ENCODE measurements at regions not wholly inside any gene's neighbourhood (a gene's known extent, or its start where the extent isn't known, plus 50 kb on each side); places are given as distances from the start of the nearest gene placed in this dataset.

DNA sequence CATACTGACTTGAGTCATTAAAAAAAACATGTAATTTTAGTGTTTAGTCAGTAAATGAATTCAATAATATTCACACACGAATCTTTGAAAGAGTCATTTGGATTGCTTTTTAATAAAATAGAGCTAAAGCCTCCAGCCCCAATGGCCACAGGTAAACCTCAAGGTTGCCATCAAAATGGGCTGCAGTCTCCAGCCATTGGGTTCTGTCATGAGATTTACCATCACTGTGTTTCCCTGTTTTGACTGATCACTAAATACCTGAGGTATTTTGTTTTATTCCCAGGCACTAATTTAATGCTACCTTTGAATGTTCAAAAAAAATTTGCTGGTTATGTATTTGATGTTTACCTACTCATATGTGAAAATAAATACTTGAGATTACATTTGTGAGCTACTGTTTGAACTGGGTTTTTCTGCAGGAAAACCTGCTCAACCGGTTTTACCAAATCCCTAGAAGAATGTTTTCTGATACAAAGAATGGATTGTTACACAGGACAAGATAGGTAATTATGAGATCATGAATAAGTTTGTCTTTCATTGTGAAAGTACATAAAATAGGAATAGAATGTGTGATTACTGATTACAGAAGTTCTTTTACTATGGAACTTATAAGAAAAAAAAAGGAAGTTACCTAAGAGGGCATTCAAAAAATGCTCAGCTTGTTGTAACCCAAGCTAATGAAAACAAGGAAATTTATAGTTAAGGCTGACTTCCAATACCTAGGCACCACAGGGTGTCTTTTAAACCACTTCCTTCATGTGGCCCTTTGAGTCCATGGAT is 391.3 kb downstream of the EFNB2 start:
- Histone ChIP-seq H3K36me3 (ENCODE audit: control insufficient read depth, insufficient read depth, low read length) (no peaks in the 10 kb centered on the region), H3K4me3 (ENCODE audit: low read depth, low read length) (no peak overlapping the region), H3K4me1 (ENCODE audit: control insufficient read depth, insufficient read depth, low read length) (no peaks in the 10 kb centered on the region), H3K9me3 (ENCODE audit: control insufficient read depth, insufficient read depth, low read length) (no peaks in the 10 kb centered on the region), H3K27me3 (ENCODE audit: control insufficient read depth, insufficient read depth, low read length) (no peaks in the 10 kb centered on the region), H3K27ac (ENCODE audit: low read depth, low read length) (no peak overlapping the region)
- DNase-seq (ENCODE audit: low read depth in 4 of 6, low spot score in 6 of 6) = no peak
- WGBS (ENCODE audit: insufficient coverage) = no CpG with 5 or more reads among the region's 2 CpGs

DNA sequence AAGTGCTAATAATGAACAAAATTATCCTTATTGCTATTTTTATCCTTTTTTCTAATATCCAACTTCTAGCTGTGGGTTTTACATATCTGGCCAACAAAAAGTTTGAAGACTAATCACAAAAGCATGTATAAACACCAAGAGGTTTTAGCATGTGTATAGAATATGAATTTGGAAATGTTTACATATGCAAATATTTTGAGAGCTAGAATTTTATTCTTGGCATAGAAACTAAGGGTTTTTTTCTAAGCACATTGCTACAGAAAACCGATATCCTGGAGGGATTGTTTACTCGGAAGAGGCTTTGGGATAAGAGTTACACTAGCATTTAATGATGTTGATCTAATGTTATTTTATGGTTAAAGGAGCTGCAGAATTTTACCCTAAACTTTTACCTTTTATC is 392.1 kb downstream of the EFNB2 start:
- no peaks in the 10 kb centered on the region for H3K27me3 ChIP-seq (ENCODE audit: control insufficient read depth, insufficient read depth, low read length)
- no peak for DNase-seq (ENCODE audit: low read depth in 4 of 6, low spot score in 6 of 6)
- no peaks in the 10 kb centered on the region for H3K36me3 ChIP-seq (ENCODE audit: control insufficient read depth, insufficient read depth, low read length)
- H3K9me3 ChIP-seq (ENCODE audit: control insufficient read depth, insufficient read depth, low read length) = no peaks in the 10 kb centered on the region
- no CpG with 5 or more reads among the region's 2 CpGs for WGBS (ENCODE audit: insufficient coverage)
- H3K4me3 ChIP-seq (ENCODE audit: low read depth, low read length) = no peak overlapping the region
- H3K27ac ChIP-seq (ENCODE audit: low read depth, low read length) = no peak overlapping the region
- no peaks in the 10 kb centered on the region for H3K4me1 ChIP-seq (ENCODE audit: control insufficient read depth, insufficient read depth, low read length)

DNA sequence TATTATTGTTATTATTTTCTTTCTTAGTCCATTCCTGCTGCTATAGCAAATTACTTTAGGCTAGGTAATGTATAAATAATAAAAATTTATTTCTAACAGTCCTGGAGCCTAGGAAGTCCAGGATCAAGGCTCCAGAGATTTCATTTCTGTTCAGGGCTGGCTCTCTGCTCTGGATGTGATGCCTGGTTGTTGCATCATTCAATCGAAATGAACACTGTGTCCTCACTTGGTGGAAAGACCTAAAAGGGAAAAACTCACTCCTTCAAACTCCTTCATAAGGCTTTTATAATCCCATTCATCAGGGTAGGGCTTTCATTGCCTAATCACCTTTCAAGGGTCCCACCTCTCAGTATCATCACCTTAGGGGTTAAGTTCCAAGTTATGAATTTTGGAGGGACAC is 395.0 kb downstream of the EFNB2 start:
- no CpG with 5 or more reads among the region's 1 CpG for WGBS (ENCODE audit: insufficient coverage)
- no peaks in the 10 kb centered on the region for H3K4me1 ChIP-seq (ENCODE audit: control insufficient read depth, insufficient read depth, low read length)
- no peaks in the 10 kb centered on the region for H3K9me3 ChIP-seq (ENCODE audit: control insufficient read depth, insufficient read depth, low read length)
- no peak overlapping the region for H3K27ac ChIP-seq (ENCODE audit: low read depth, low read length)
- no peak for DNase-seq (ENCODE audit: low read depth in 4 of 6, low spot score in 6 of 6)
- H3K36me3 ChIP-seq (ENCODE audit: control insufficient read depth, insufficient read depth, low read length) = no peaks in the 10 kb centered on the region
- H3K27me3 ChIP-seq (ENCODE audit: control insufficient read depth, insufficient read depth, low read length) = no peaks in the 10 kb centered on the region
- H3K4me3 ChIP-seq (ENCODE audit: low read depth, low read length) = no peak overlapping the region

DNA sequence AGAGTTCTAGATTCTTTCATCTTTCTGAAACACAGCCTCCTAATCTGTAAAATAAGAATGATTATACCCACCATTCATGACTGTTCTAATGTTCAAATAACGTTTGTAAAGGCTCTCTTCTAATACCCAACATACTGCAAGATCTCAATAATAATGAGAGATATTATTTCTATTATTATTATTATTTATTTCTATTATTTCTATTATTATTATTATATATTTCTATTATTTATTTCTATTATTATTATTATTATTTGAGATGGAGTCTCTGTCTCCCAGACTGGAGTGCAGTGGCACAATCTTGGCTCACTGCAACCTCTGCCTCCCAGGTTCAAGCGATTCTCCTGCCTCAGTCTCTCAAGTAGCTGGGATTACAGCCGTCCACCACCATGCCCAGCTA is 395.5 kb downstream of the EFNB2 start:
- H3K27me3 ChIP-seq (ENCODE audit: control insufficient read depth, insufficient read depth, low read length) = no peaks in the 10 kb centered on the region
- 80% methylated on average over 1 of the region's 3 CpGs for WGBS (ENCODE audit: insufficient coverage)
- no peak for DNase-seq (ENCODE audit: low read depth in 4 of 6, low spot score in 6 of 6)
- no peak overlapping the region for H3K4me3 ChIP-seq (ENCODE audit: low read depth, low read length)
- H3K27ac ChIP-seq (ENCODE audit: low read depth, low read length) = no peak overlapping the region
- no peaks in the 10 kb centered on the region for H3K9me3 ChIP-seq (ENCODE audit: control insufficient read depth, insufficient read depth, low read length)
- H3K4me1 ChIP-seq (ENCODE audit: control insufficient read depth, insufficient read depth, low read length) = no peaks in the 10 kb centered on the region
- no peaks in the 10 kb centered on the region for H3K36me3 ChIP-seq (ENCODE audit: control insufficient read depth, insufficient read depth, low read length)

- DNase-seq (ENCODE audit: low read depth in 4 of 6, low spot score in 6 of 6) = no peak
- WGBS (ENCODE audit: insufficient coverage) = 93% methylated on average over 3 of the region's 4 CpGs
- H3K4me3 ChIP-seq (ENCODE audit: low read depth, low read length) = no peak overlapping the region
- no peak overlapping the region for H3K27ac ChIP-seq (ENCODE audit: low read depth, low read length)
- no peaks in the 10 kb centered on the region for H3K27me3 ChIP-seq (ENCODE audit: control insufficient read depth, insufficient read depth, low read length)
- H3K4me1 ChIP-seq (ENCODE audit: control insufficient read depth, insufficient read depth, low read length) = no peaks in the 10 kb centered on the region
- no peaks in the 10 kb centered on the region for H3K36me3 ChIP-seq (ENCODE audit: control insufficient read depth, insufficient read depth, low read length)
- H3K9me3 ChIP-seq (ENCODE audit: control insufficient read depth, insufficient read depth, low read length) = no peaks in the 10 kb centered on the region
Measured at GRCh38 chr13:106139377-106139776, 396.1 kb downstream of the EFNB2 start.

DNA sequence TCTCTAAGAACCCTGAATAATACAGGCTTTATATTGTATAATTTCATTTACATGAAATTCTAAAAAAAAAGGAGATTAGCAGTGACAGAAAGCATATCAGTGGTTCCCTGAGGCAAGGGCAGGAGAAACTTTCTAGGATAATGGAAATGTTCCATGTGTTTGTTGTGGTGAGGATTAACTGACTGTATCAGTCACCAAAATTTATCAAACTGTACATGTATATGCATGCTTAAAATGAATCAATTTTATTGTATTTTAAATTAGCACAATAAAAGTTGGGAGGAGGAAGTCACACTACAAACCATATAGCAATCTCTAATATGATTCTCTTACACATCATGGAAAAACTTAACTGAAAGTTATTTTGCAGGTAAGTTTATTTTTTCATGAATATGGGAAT is 396.8 kb downstream of the EFNB2 start:
- Histone ChIP-seq H3K27me3 (ENCODE audit: control insufficient read depth, insufficient read depth, low read length) (no peaks in the 10 kb centered on the region), H3K9me3 (ENCODE audit: control insufficient read depth, insufficient read depth, low read length) (peaks cover 2% of the 10 kb centered on the region), H3K27ac (ENCODE audit: low read depth, low read length) (no peak overlapping the region), H3K4me1 (ENCODE audit: control insufficient read depth, insufficient read depth, low read length) (no peaks in the 10 kb centered on the region), H3K36me3 (ENCODE audit: control insufficient read depth, insufficient read depth, low read length) (no peaks in the 10 kb centered on the region), H3K4me3 (ENCODE audit: low read depth, low read length) (no peak overlapping the region)
- DNase-seq (ENCODE audit: low read depth in 4 of 6, low spot score in 6 of 6) = no peak

DNA sequence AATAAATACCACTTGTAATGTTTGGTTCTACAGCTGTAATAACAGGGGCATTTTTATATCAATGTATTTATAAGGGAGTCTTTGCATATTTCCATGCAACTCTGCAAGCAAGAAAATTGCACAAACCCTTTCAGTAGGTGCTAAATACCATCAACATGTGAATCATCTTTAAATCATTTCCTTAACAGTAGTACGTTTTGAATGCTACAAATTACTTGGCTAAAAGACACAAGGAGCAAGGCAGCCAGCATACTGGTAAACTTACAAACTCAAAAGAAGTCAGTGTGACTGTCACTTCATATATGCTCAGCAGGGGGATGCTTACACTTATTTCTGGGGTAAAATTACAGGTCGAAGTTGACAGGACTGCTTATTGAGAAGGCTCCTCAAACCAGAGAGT is 402.4 kb downstream of the EFNB2 start:
- 100% methylated on average over 1 of the region's 2 CpGs for WGBS (ENCODE audit: insufficient coverage)

GRCh38 chr13:106132216-106132615 is 403.2 kb downstream of the EFNB2 start:
- DNase-seq (ENCODE audit: low read depth in 4 of 6, low spot score in 6 of 6) = no peak
- H3K4me3 ChIP-seq (ENCODE audit: low read depth, low read length) = no peak overlapping the region
- no CpG with 5 or more reads among the region's 1 CpG for WGBS (ENCODE audit: insufficient coverage)
- H3K4me1 ChIP-seq (ENCODE audit: control insufficient read depth, insufficient read depth, low read length) = no peaks in the 10 kb centered on the region
- H3K36me3 ChIP-seq (ENCODE audit: control insufficient read depth, insufficient read depth, low read length) = no peaks in the 10 kb centered on the region
- no peaks in the 10 kb centered on the region for H3K27me3 ChIP-seq (ENCODE audit: control insufficient read depth, insufficient read depth, low read length)
- H3K9me3 ChIP-seq (ENCODE audit: control insufficient read depth, insufficient read depth, low read length) = peaks cover 3% of the 10 kb centered on the region
- no peak overlapping the region for H3K27ac ChIP-seq (ENCODE audit: low read depth, low read length)

More for the DNA sequence above, 402.4 kb downstream of the EFNB2 start:
- no peak for DNase-seq (ENCODE audit: low read depth in 4 of 6, low spot score in 6 of 6)
- Histone ChIP-seq H3K36me3 (ENCODE audit: control insufficient read depth, insufficient read depth, low read length) (no peaks in the 10 kb centered on the region), H3K4me3 (ENCODE audit: low read depth, low read length) (no peak overlapping the region), H3K27me3 (ENCODE audit: control insufficient read depth, insufficient read depth, low read length) (no peaks in the 10 kb centered on the region), H3K9me3 (ENCODE audit: control insufficient read depth, insufficient read depth, low read length) (peaks cover 3% of the 10 kb centered on the region), H3K4me1 (ENCODE audit: control insufficient read depth, insufficient read depth, low read length) (no peaks in the 10 kb centered on the region), H3K27ac (ENCODE audit: low read depth, low read length) (no peak overlapping the region)

GRCh38 chr13:106129993-106130392 is 405.5 kb downstream of the EFNB2 start:
- Histone ChIP-seq H3K27ac (ENCODE audit: low read depth, low read length) (no peak overlapping the region), H3K36me3 (ENCODE audit: control insufficient read depth, insufficient read depth, low read length) (no peaks in the 10 kb centered on the region), H3K9me3 (ENCODE audit: control insufficient read depth, insufficient read depth, low read length) (peaks cover 3% of the 10 kb centered on the region), H3K27me3 (ENCODE audit: control insufficient read depth, insufficient read depth, low read length) (no peaks in the 10 kb centered on the region), H3K4me3 (ENCODE audit: low read depth, low read length) (no peak overlapping the region), H3K4me1 (ENCODE audit: control insufficient read depth, insufficient read depth, low read length) (no peaks in the 10 kb centered on the region)
- no peak for DNase-seq (ENCODE audit: low read depth in 4 of 6, low spot score in 6 of 6)
- no CpG with 5 or more reads among the region's 2 CpGs for WGBS (ENCODE audit: insufficient coverage)

- no peak overlapping the region for H3K27ac ChIP-seq (ENCODE audit: low read depth, low read length)
- no peaks in the 10 kb centered on the region for H3K36me3 ChIP-seq (ENCODE audit: control insufficient read depth, insufficient read depth, low read length)
- H3K9me3 ChIP-seq (ENCODE audit: control insufficient read depth, insufficient read depth, low read length) = peaks cover 3% of the 10 kb centered on the region
- no peak overlapping the region for H3K4me3 ChIP-seq (ENCODE audit: low read depth, low read length)
- WGBS (ENCODE audit: insufficient coverage) = no CpG with 5 or more reads among the region's 1 CpG
- DNase-seq (ENCODE audit: low read depth in 4 of 6, low spot score in 6 of 6) = no peak
- H3K27me3 ChIP-seq (ENCODE audit: control insufficient read depth, insufficient read depth, low read length) = no peaks in the 10 kb centered on the region
- H3K4me1 ChIP-seq (ENCODE audit: control insufficient read depth, insufficient read depth, low read length) = no peaks in the 10 kb centered on the region
Measured at GRCh38 chr13:106129273-106129672, 406.2 kb downstream of the EFNB2 start.
